Right kidney (tissue), 1 donor: ENCODE measurements at regions not wholly inside any gene's neighbourhood (a gene's known extent, or its start where the extent isn't known, plus 50 kb on each side); places are given as distances from the start of the nearest gene placed in this dataset.
"Not testable (repeated sequence)": the region's sequence is repeated elsewhere in the genome, so short reads cannot be mapped to it uniquely, and the experiment has no call there.

Experiments
- DNase-seq: peaks from one replicate; pipeline ENCODE4 v3.0.0-alpha.2; 2016

DNA sequence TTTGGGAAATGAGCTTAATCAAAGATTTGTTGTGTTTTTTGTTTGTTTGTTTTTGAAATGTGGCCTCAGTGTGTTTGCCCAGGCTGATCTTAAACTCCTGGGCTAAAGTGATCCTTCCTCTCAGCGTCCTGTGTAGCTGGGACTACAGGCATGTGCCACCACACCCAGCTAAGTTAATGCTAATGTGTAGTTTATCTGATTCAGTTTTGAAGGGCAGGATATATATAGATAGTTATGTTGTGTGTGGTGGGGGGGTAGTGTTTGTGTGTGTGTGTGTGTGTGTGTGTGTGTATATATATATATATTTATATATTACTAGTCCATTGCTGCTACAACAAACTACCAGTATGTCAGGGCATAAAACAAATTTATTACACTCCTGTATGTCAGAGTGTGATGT, 108.1 kb upstream of the PTPN20 start:
- DNase-seq: not testable (repeated sequence)

DNA sequence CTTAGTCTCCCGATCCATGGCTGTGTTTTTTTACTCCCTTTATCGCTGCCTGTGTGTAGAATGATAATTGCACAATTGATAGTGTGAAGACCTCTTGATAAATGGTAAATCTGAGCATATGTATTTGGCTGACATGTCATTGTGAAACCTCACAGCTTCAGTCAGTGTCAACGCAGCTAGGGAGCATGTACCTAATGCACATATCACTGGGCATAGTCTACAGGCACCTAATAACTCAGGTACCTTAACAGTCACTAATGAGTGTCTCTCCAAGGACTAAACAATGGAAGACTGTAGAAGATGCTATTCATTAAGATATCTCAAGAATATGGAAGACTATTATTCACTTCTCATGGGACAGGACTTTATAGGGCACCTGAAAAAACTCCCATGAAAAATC, 101.0 kb upstream of the PTPN20 start:
- DNase-seq: not testable (repeated sequence)

DNA sequence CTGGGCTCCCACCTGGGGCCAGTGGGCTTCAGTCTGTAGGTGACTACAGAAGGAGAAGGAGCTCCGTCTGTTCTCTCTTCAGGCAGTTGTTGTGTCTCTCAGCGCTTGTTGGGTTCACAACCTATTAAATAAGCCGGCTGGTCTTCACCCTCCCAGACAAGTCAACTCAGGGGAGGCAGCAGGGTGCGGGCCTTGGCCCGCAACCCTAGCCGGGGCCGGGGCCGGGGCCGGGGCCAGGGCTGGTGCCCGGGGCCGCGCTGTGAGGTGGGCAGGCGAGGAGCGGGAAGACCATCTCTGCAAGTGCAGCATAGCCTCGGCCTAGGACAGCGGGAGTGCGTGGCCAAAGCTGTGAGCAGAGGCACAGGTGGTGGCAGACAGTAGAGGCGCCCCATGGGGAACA, 95.1 kb upstream of the PTPN20 start:
- DNase-seq: not testable (repeated sequence)

DNA sequence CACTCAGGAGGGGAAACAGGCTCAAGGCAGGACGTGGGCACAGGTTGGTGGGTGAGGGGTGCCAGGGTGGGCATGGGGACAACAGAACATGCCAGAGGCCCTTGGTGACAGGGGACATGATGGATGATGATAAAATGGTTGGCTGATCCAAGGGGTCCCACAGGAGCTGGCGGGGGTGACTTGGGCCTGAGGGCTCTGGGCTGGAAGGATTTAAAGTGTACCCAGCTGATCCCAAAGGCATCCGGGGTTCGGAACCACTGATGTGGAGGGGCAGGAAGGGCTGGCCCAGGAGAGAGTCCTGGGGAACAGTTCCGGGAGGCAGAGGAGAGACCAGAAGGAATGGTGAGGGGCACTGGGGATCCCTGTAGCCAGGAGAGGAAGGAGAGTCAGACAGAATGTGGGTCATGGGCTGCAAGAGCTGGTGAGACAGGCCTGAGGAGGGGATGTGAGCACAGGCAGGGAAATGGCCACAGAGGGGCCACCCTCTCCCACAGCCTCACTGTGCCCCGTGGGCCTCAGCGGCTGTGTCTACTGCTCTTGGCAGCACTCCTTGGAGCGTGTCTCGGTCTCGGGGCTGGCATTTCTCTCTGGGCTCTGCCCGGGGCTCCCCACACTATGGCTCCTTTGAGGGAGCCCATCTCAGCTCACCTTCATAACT, 70.7 kb upstream of the PTPN20 start:
- not testable (repeated sequence) for DNase-seq

DNA sequence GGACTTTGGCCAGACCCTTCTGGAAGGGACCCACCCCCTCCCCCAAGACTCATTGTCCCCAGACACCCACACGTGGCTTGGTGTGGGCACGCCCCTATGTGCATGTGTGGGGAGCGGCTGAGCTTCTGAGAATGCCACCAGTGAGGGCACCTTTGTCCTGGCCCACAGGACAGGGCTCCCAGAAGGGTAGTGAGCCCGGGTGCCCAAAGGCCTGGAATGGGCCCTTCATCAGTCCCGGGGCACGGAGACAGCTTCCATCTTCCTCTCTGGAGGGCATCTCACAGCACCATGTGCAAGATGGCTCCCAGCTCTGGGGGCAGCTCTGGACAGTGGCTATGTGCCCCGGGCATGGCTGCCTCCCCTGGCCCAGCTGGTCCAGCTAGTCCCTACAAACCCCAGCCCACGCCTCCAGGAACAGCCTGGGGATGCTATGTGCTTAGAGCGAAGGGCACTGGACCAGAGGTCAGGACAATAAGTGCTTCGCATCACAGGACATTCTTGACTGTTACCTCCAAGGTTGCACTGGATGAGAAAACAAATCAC, 70.1 kb upstream of the PTPN20 start:
- not testable (repeated sequence) for DNase-seq

DNA sequence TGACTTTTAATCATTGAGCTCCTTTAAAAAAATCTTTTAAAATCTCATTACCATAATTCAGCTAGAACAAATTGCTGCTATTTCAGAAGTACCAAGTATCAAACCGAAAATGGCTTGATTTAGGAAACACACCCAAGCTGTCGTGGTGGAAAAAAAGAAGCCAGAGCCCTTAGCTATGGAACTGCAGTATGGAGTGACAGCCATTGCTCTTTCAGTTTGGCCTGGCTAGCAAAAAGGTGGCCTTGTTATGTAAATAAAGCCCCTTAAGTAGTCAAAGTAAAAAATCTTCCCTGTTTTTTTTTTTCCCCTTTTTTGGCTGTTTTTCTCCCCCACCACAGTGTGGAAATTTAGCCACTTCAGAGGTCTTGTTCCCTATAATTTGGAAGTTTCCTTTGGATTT, 66.0 kb upstream of the PTPN20 start:
- DNase-seq: not testable (repeated sequence)

DNA sequence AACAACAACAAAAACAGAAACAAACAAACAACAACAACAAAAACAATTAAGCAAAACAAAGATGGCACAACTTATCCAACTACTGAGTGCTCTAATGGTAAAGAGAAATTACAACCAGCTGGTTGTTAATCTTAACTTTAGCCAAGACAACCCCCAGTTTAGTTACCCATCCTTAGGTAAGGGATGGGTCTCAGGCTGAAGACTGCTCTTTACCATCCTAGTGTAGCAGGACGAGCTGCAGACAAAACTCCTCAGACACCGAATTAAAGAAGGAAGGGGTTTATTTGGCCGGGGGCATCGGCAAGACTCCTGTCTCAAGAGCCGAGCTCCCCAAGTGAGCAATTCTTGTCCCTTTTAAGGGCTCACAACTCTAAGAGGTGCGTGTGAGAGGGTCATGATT, 65.6 kb upstream of the PTPN20 start:
- not testable (repeated sequence) for DNase-seq

DNA sequence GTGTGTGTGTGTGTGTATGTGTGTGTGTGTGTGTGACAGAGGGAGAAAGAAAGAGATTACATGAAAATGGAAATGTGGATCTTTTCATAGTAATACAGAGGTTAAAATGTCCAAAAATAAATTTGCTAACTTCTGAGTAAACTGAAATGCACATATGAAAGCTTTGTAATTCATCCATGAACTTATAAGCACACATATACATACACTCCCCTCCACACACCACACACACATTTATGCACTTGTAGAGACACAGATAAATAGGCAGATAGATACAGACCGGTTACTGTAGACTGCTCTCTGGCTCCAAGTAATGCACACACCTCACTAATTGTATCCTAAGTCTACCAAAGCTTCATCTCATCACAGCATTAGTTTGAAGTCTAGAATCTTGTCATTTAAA, 50.5 kb upstream of the PTPN20 start:
- DNase-seq: not testable (repeated sequence)
